GM12878 (cell line): ENCODE measurements at regions not wholly inside any gene's neighbourhood (a gene's known extent, or its start where the extent isn't known, plus 50 kb on each side); places are given as distances from the start of the nearest gene placed in this dataset.

ENCODE experiments used
- ATAC-seq: fragments of 200-7000 bp; cut with Tn5 transposase; 3 replicates; pipeline ENCODE4 v1.9.1; 2020; ENCODE audit warnings: mild to moderate bottlenecking, moderate library complexity
- BruUV-seq: library from RNA; stranded (reverse); fragments of 400-500 nt; replicated peaks from 2 replicates; lab custom pipeline; 2021; lab: Mats Ljungman, UMichigan
- CTCF ChIA-PET: fragments of 300-600 bp; sonication (Branson Sonifier 250); formaldehyde crosslinking; extraction: SDS; loops from one replicate; lab custom pipeline; 2021; ENCODE audit warnings: inconsistent platforms; lab: Yijun Ruan, JAX
- POLR2A ChIA-PET: fragments of 350-600 bp; formaldehyde crosslinking; extraction: SDS; loops from one replicate; lab custom pipeline; 2021; ENCODE audit warnings: inconsistent platforms; lab: Charles Lee
- RAD21 ChIA-PET: fragments of 300-600 bp; sonication (Branson Sonifier 250); formaldehyde crosslinking; loops from one replicate; lab custom pipeline; 2023; ENCODE audit warnings: antibody characterized with exemption; ENCODE audit not compliant: unreplicated experiment; lab: Charles Lee
- SMC1A ChIA-PET: fragments of 300-600 bp; sonication (Branson Sonifier 250); formaldehyde crosslinking; loops from one replicate; lab custom pipeline; 2023; ENCODE audit not compliant: unreplicated experiment, uncharacterized antibody; lab: Charles Lee
- DNase-seq: peaks from one replicate; pipeline ENCODE4 v3.0.0-alpha.2; 2011; ENCODE audit warnings: low read depth, low spot score
- FAIRE-seq: peaks from 3 replicates; lab custom pipeline; 2011; peaks lifted over from hg19 to GRCh38; lab: Jason Lieb, UNC
- H2AFZ ChIP-seq: 2 replicates; pipeline ENCODE4 v1.6.0; 2011; ENCODE audit warnings: low read depth, low read length, control low read depth; ENCODE audit not compliant: control insufficient read depth
- H3K27ac ChIP-seq: 2 replicates; pipeline ENCODE4 v1.5.1; 2011; ENCODE audit warnings: control low read depth; ENCODE audit not compliant: control insufficient read depth, insufficient read depth
- H3K27me3 ChIP-seq, 2 experiments: replicated peaks in 1 of 2; 2 replicates each; pipeline versions ENCODE4 v1.6.0 to v1.6.1; 2011; ENCODE audit warnings: low read length in 1 of 2; ENCODE audit not compliant: control insufficient read depth in 2 of 2, insufficient read depth in 2 of 2
- H3K36me3 ChIP-seq, 2 experiments: 2 replicates each; pipeline ENCODE4 v1.5.1; 2011; ENCODE audit warnings: low read length in 1 of 2; ENCODE audit not compliant: control insufficient read depth in 2 of 2, insufficient read depth in 2 of 2
- H3K4me1 ChIP-seq: 2 replicates; pipeline ENCODE4 v1.6.1; 2011; ENCODE audit warnings: mild to moderate bottlenecking, low read length, moderate library complexity, mixed read lengths; ENCODE audit not compliant: control insufficient read depth, insufficient read depth
- H3K4me2 ChIP-seq: 2 replicates; pipeline ENCODE4 v1.6.0; 2011; ENCODE audit warnings: control low read depth; ENCODE audit not compliant: control insufficient read depth, insufficient read depth
- H3K4me3 ChIP-seq: fragments of 200-600 bp; sonication (generic); 2 replicates; pipeline ENCODE4 v1.5.1; 2016
- H3K79me2 ChIP-seq: 2 replicates; pipeline ENCODE4 v1.6.0; 2011; ENCODE audit warnings: low read length; ENCODE audit not compliant: control insufficient read depth, insufficient read depth
- H3K9ac ChIP-seq: 2 replicates; pipeline ENCODE4 v1.8.0; 2011; ENCODE audit warnings: low read length, control low read depth, mixed read lengths; ENCODE audit not compliant: control insufficient read depth, insufficient read depth
- H3K9me3 ChIP-seq: replicated peaks from 3 replicates; pipeline ENCODE4 v1.5.1; 2011; ENCODE audit warnings: mild to moderate bottlenecking, low read length; ENCODE audit not compliant: control insufficient read depth, insufficient read depth
- H4K20me1 ChIP-seq: 2 replicates; pipeline ENCODE4 v1.6.0; 2011; ENCODE audit not compliant: control insufficient read depth, insufficient read depth
- BHLHE40 ChIP-seq, 2 experiments: fragments of 450-650 bp in 1 of 2; IDR thresholded peaks; 2 replicates each; pipeline ENCODE4 v1.6.1; 2011 to 2017; ENCODE audit warnings: low read depth in 2 of 2, borderline replicate concordance in 1 of 2, improper control_type of control experiment in 1 of 2, low read length in 1 of 2, mild to moderate bottlenecking in 1 of 2
- CEBPZ ChIP-seq: fragments of 150-350 bp; IDR thresholded peaks from 2 replicates; pipeline ENCODE4 v1.6.1; 2016; ENCODE audit warnings: low read depth, low read length
- ESRRA ChIP-seq: IDR thresholded peaks from 2 replicates; pipeline ENCODE4 v1.6.1; 2012; ENCODE audit warnings: mild to moderate bottlenecking, low read length, improper control_type of control experiment
- EZH2 ChIP-seq: IDR thresholded peaks from 2 replicates; pipeline ENCODE4 v1.6.1; 2012; ENCODE audit warnings: low read depth, mild to moderate bottlenecking, control low read depth, inconsistent platforms, low read length, borderline replicate concordance; ENCODE audit not compliant: control insufficient read depth
- GABPA ChIP-seq: IDR thresholded peaks from 2 replicates; pipeline ENCODE4 v1.6.1; 2014; ENCODE audit warnings: antibody characterized with exemption, low read depth, mild to moderate bottlenecking, inconsistent platforms
- KLF5 ChIP-seq: fragments of 450-650 bp; IDR thresholded peaks from 2 replicates; pipeline ENCODE4 v1.6.1; 2014; ENCODE audit warnings: mild to moderate bottlenecking; ENCODE audit not compliant: partially characterized antibody
- POU2F2 ChIP-seq: IDR thresholded peaks from 3 replicates; pipeline ENCODE4 v1.6.1; 2011; ENCODE audit warnings: low read depth, mild to moderate bottlenecking, low read length, borderline replicate concordance
- SIN3A ChIP-seq: IDR thresholded peaks from 2 replicates; pipeline ENCODE4 v1.6.1; 2012; ENCODE audit warnings: low read depth, low read length, improper control_type of control experiment
- ZNF592 ChIP-seq: fragments of 450-650 bp; IDR thresholded peaks from 2 replicates; pipeline ENCODE4 v1.6.1; 2017; ENCODE audit warnings: mild to moderate bottlenecking, moderate library complexity
- WGBS: methylation state at CpG from one replicate; pipeline ENCODE4 v1.1.6; 2016; ENCODE audit warnings: low lambda C conversion rate; ENCODE audit not compliant: insufficient replicate concordance, insufficient coverage; ENCODE audit errors: missing lambda C conversion rate; 5-methylcytosine and 5-hydroxymethylcytosine counted together
- in situ Hi-C: fragments of 300-500 bp; cut with MboI; formaldehyde crosslinking; loops from 9 replicates; pipeline ENCODE4 v1.14.3; 2018; ENCODE audit warnings: mixed read lengths
- intact Hi-C: fragments of 100-400 bp; cut with micrococcal nuclease; formaldehyde crosslinking; loops from one replicate; pipeline ENCODE4 v1.14.2; 2022; ENCODE audit not compliant: unreplicated experiment

DNA sequence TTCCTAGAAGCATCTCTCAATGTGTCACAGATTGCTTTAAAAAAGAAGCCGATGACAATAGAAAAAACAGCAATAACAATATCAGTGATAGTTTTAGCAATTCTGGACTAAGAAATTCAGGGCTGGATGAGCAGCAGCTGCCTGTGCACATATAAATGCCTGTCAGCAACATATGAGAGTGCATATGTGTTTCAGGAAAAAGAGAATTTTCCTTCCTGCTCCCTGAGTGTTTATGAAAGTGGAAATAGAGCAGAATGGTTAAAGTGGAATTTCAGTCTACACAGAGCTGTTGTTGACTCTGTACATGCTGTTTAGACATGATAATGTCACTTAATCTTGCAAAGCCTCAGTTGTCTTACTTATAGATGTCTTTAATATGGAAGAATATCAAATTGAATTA is 164.4 kb upstream of the PCDH7 start:
- no peak overlapping the region for H2AFZ ChIP-seq
- intact Hi-C loops = no loop called here
- H3K4me1 ChIP-seq = no peaks in the 10 kb centered on the region
- no peak overlapping the region for H3K4me3 ChIP-seq
- in situ Hi-C loops = no loop called here
- H3K4me2 ChIP-seq = no peak overlapping the region
- no peaks in the 10 kb centered on the region for H4K20me1 ChIP-seq
- DNase-seq = no peak
- no peak overlapping the region for H3K27ac ChIP-seq
- no peaks in the 10 kb centered on the region for H3K27me3 ChIP-seq
- no peak overlapping the region for H3K9ac ChIP-seq
- SMC1A ChIA-PET = interaction anchor here (1.0 kb wide), 1 partner anchor 85 kb away, joined by 3 read pairs; no protein-coding TSS in a partner anchor
- no peak for FAIRE-seq
- H3K79me2 ChIP-seq = no peaks in the 10 kb centered on the region
- CTCF ChIA-PET = no interaction called here
- POLR2A ChIA-PET = no interaction called here
- WGBS = 0% methylated on average over 1 of the region's 1 CpG
- no peaks in the 10 kb centered on the region for H3K36me3 ChIP-seq
- TF ChIP-seq CEBPZ (no peak), ZNF592 (no peak), SIN3A (no peak), GABPA (no peak), BHLHE40 (IDR thresholded peaks at IDR 0.05; ENCODE audit: borderline replicate concordance in 1 of 2, low read depth in 2 of 2, low read length in 1 of 2) (no peak), POU2F2 (no peak), ESRRA (no peak), KLF5 (no peak), EZH2 (no peak)
- H3K9me3 ChIP-seq = no peaks in the 10 kb centered on the region
- ATAC-seq = no peak
- BruUV-seq = no TSS peak
- RAD21 ChIA-PET = no interaction called here
